ENCODE measurements at regions not wholly inside any gene's neighbourhood (a gene's known extent, or its start where the extent isn't known, plus 50 kb on each side); places are given as distances from the start of the nearest gene placed in this dataset.

- H3K4me3 ChIP-seq (ENCODE audit: severe bottlenecking) = no peak overlapping the region
- no peak for DNase-seq (ENCODE audit: low spot score)
- no peaks in the 10 kb centered on the region for H3K27me3 ChIP-seq (ENCODE audit: insufficient read depth, poor library complexity, severe bottlenecking)
- H3K4me1 ChIP-seq (ENCODE audit: insufficient read depth, poor library complexity, severe bottlenecking) = no peaks in the 10 kb centered on the region
- no peaks in the 10 kb centered on the region for H3K36me3 ChIP-seq (ENCODE audit: low read depth)
- ATAC-seq (ENCODE audit: low read depth) = no peak
- peaks cover 9% of the 10 kb centered on the region for H3K9me3 ChIP-seq (ENCODE audit: severe bottlenecking)
- H3K27ac ChIP-seq (ENCODE audit: poor library complexity, severe bottlenecking) = no peak overlapping the region
- no peak for TF ChIP-seq CTCF (IDR thresholded peaks at IDR 0.05; ENCODE audit: poor library complexity, severe bottlenecking)
Observed at GRCh38 chr5:3026651-3027050, 275.2 kb upstream of the IRX2 start.

- no peaks in the 10 kb centered on the region for H3K27me3 ChIP-seq (ENCODE audit: insufficient read depth, poor library complexity, severe bottlenecking)
- no peak for ATAC-seq (ENCODE audit: low read depth)
- H3K36me3 ChIP-seq (ENCODE audit: low read depth) = no peaks in the 10 kb centered on the region
- TF ChIP-seq CTCF (IDR thresholded peaks at IDR 0.05; ENCODE audit: poor library complexity, severe bottlenecking) = no peak
- no peak for DNase-seq (ENCODE audit: low spot score)
- no peak overlapping the region for H3K27ac ChIP-seq (ENCODE audit: poor library complexity, severe bottlenecking)
- H3K9me3 ChIP-seq (ENCODE audit: severe bottlenecking) = peaks cover 8% of the 10 kb centered on the region
- no peak overlapping the region for H3K4me3 ChIP-seq (ENCODE audit: severe bottlenecking)
- H3K4me1 ChIP-seq (ENCODE audit: insufficient read depth, poor library complexity, severe bottlenecking) = no peaks in the 10 kb centered on the region
Observed at GRCh38 chr5:3026099-3026498, 274.6 kb upstream of the IRX2 start.

GRCh38 chr5:3025392-3025791, 273.9 kb upstream of the IRX2 start:
- Histone ChIP-seq H3K4me1 (ENCODE audit: insufficient read depth, poor library complexity, severe bottlenecking) (no peaks in the 10 kb centered on the region), H3K27me3 (ENCODE audit: insufficient read depth, poor library complexity, severe bottlenecking) (no peaks in the 10 kb centered on the region), H3K9me3 (ENCODE audit: severe bottlenecking) (peaks cover 8% of the 10 kb centered on the region), H3K36me3 (ENCODE audit: low read depth) (no peaks in the 10 kb centered on the region), H3K27ac (ENCODE audit: poor library complexity, severe bottlenecking) (no peak overlapping the region), H3K4me3 (ENCODE audit: severe bottlenecking) (no peak overlapping the region)
- DNase-seq (ENCODE audit: low spot score) (no peak), ATAC-seq (ENCODE audit: low read depth) (no peak)
- no peak for TF ChIP-seq CTCF (IDR thresholded peaks at IDR 0.05; ENCODE audit: poor library complexity, severe bottlenecking)

- no peak for DNase-seq (ENCODE audit: low spot score)
- no peak for ATAC-seq (ENCODE audit: low read depth)
- peaks cover 8% of the 10 kb centered on the region for H3K9me3 ChIP-seq (ENCODE audit: severe bottlenecking)
- TF ChIP-seq CTCF (IDR thresholded peaks at IDR 0.05; ENCODE audit: poor library complexity, severe bottlenecking) = no peak
- no peaks in the 10 kb centered on the region for H3K27me3 ChIP-seq (ENCODE audit: insufficient read depth, poor library complexity, severe bottlenecking)
- H3K4me3 ChIP-seq (ENCODE audit: severe bottlenecking) = no peak overlapping the region
- no peaks in the 10 kb centered on the region for H3K4me1 ChIP-seq (ENCODE audit: insufficient read depth, poor library complexity, severe bottlenecking)
- H3K27ac ChIP-seq (ENCODE audit: poor library complexity, severe bottlenecking) = no peak overlapping the region
- H3K36me3 ChIP-seq (ENCODE audit: low read depth) = no peaks in the 10 kb centered on the region
Observed at GRCh38 chr5:3024976-3025375, 273.5 kb upstream of the IRX2 start.

- TF ChIP-seq CTCF (IDR thresholded peaks at IDR 0.05; ENCODE audit: poor library complexity, severe bottlenecking) = no peak
- no peak for DNase-seq (ENCODE audit: low spot score)
- no peaks in the 10 kb centered on the region for H3K27me3 ChIP-seq (ENCODE audit: insufficient read depth, poor library complexity, severe bottlenecking)
- no peaks in the 10 kb centered on the region for H3K36me3 ChIP-seq (ENCODE audit: low read depth)
- peaks cover 8% of the 10 kb centered on the region for H3K9me3 ChIP-seq (ENCODE audit: severe bottlenecking)
- no peak for ATAC-seq (ENCODE audit: low read depth)
- no peak overlapping the region for H3K27ac ChIP-seq (ENCODE audit: poor library complexity, severe bottlenecking)
- no peaks in the 10 kb centered on the region for H3K4me1 ChIP-seq (ENCODE audit: insufficient read depth, poor library complexity, severe bottlenecking)
- no peak overlapping the region for H3K4me3 ChIP-seq (ENCODE audit: severe bottlenecking)
Observed at GRCh38 chr5:3024554-3024953, 273.1 kb upstream of the IRX2 start.

Measured in RWPE2 (cell line).